Activated naive CD4-positive, alpha-beta T cell treated with anti-CD3 and anti-CD28 coated beads for 36 hours (primary cell): ENCODE measurements at regions not wholly inside any gene's neighbourhood (a gene's known extent, or its start where the extent isn't known, plus 50 kb on each side); places are given as distances from the start of the nearest gene placed in this dataset.

Experiments used
- CTCF ChIA-PET: fragments of 350-600 bp; sonication (Branson Sonifier 250); formaldehyde crosslinking; loops from one replicate; lab custom pipeline; 2021; ENCODE audit warnings: antibody characterized with exemption; lab: Charles Lee
- DNase-seq: peaks from one replicate; pipeline ENCODE4 v3.0.0-alpha.2; 2020
- H3K27ac Mint-ChIP-seq: one replicate; pipeline ENCODE4 v1.8.0; 2021; ENCODE audit warnings: mild to moderate bottlenecking, mixed read lengths
- H3K27me3 Mint-ChIP-seq: one replicate; pipeline ENCODE4 v1.8.0; 2021; ENCODE audit warnings: low read depth, mixed read lengths
- H3K36me3 Mint-ChIP-seq: one replicate; pipeline ENCODE4 v1.8.0; 2021; ENCODE audit warnings: low read depth, mixed read lengths
- H3K4me1 Mint-ChIP-seq: one replicate; pipeline ENCODE4 v1.8.0; 2021; ENCODE audit warnings: low read depth, mixed read lengths
- H3K4me3 Mint-ChIP-seq: one replicate; pipeline ENCODE4 v1.8.0; 2021; ENCODE audit warnings: mild to moderate bottlenecking, moderate library complexity, mixed read lengths
- H3K9me3 Mint-ChIP-seq: one replicate; pipeline ENCODE4 v1.8.0; 2021; ENCODE audit warnings: mixed read lengths
- intact Hi-C: fragments of 100-400 bp; cut with micrococcal nuclease; formaldehyde crosslinking; loops from one replicate; pipeline ENCODE4 v1.15.1; 2023

- Mint-ChIP-seq H3K4me1 (no peaks in the 10 kb centered on the region), H3K27ac (no peak overlapping the region), H3K9me3 (no peaks in the 10 kb centered on the region), H3K36me3 (no peaks in the 10 kb centered on the region), H3K4me3 (no peak overlapping the region), H3K27me3 (peaks cover 6% of the 10 kb centered on the region)
- intact Hi-C loops, result no loop called here
- DNase-seq, result no peak
- CTCF ChIA-PET, result interaction anchor here (1.4 to 1.5 kb wide), 2 partner anchors 77 to 322 kb away, joined by 3 to 6 read pairs; no protein-coding TSS in a partner anchor
Observed at GRCh38 chr15:68871507-68871906, 50.8 kb upstream of the ANP32A start.

GRCh38 chr15:68874788-68875187 is 54.1 kb upstream of the ANP32A start:
- Mint-ChIP-seq H3K9me3 (no peaks in the 10 kb centered on the region), H3K36me3 (no peaks in the 10 kb centered on the region), H3K27ac (no peak overlapping the region), H3K4me1 (no peaks in the 10 kb centered on the region), H3K4me3 (no peak overlapping the region), H3K27me3 (peaks cover 6% of the 10 kb centered on the region)
- CTCF ChIA-PET, result interaction anchor here (0.6 to 4.6 kb wide), 19 partner anchors 10 to 326 kb away, joined by 3 to 40 read pairs (median 7); no protein-coding TSS in a partner anchor
- intact Hi-C loops, result loop anchor here (1.0 to 2.0 kb wide), 6 partner anchors 46 to 320 kb away; no protein-coding TSS in a partner anchor
- DNase-seq, result no peak

GRCh38 chr15:68875377-68876116 is 54.8 kb upstream of the SPESP1 start:
- no peaks in the 10 kb centered on the region for H3K9me3 Mint-ChIP-seq
- H3K27me3 Mint-ChIP-seq, result peaks cover 6% of the 10 kb centered on the region
- H3K4me1 Mint-ChIP-seq, result no peaks in the 10 kb centered on the region
- peak overlapping the region; percentile 14 for H3K4me3 Mint-ChIP-seq
- CTCF ChIA-PET, result interaction anchor here (0.6 to 4.6 kb wide), 43 partner anchors 8 to 569 kb away, joined by 3 to 40 read pairs (median 4); no protein-coding TSS in a partner anchor
- H3K27ac Mint-ChIP-seq, result no peak overlapping the region
- DNase-seq, result peak; percentile 96
- intact Hi-C loops, result loop anchor here (1.0 to 2.0 kb wide), 8 partner anchors 47 to 325 kb away; no protein-coding TSS in a partner anchor
- no peaks in the 10 kb centered on the region for H3K36me3 Mint-ChIP-seq

- Mint-ChIP-seq H3K4me3 (no peak overlapping the region), H3K36me3 (no peaks in the 10 kb centered on the region), H3K9me3 (no peaks in the 10 kb centered on the region), H3K27me3 (peaks cover 6% of the 10 kb centered on the region), H3K4me1 (no peaks in the 10 kb centered on the region), H3K27ac (no peak overlapping the region)
- CTCF ChIA-PET, result interaction anchor here (1.6 to 4.6 kb wide), 2 partner anchors 25 to 323 kb away, joined by 3 to 40 read pairs; no protein-coding TSS in a partner anchor
- no peak for DNase-seq
- intact Hi-C loops, result loop anchor here (2.0 kb wide), 1 partner anchor 203 kb away; no protein-coding TSS in a partner anchor
Observed at GRCh38 chr15:68877626-68878025, 52.7 kb upstream of the SPESP1 start.

- Mint-ChIP-seq H3K4me1 (no peaks in the 10 kb centered on the region), H3K27ac (no peak overlapping the region), H3K9me3 (no peaks in the 10 kb centered on the region), H3K36me3 (no peaks in the 10 kb centered on the region), H3K4me3 (no peak overlapping the region), H3K27me3 (peaks cover 4% of the 10 kb centered on the region)
- intact Hi-C loops, result no loop called here
- no peak for DNase-seq
- CTCF ChIA-PET, result interaction anchor here (1.5 kb wide), 1 partner anchor 330 kb away, joined by 4 read pairs; no protein-coding TSS in a partner anchor
Observed at GRCh38 chr15:68880382-68880781, 49.9 kb upstream of the SPESP1 start.
